K562 (cell line): ENCODE measurements at regions not wholly inside any gene's neighbourhood (a gene's known extent, or its start where the extent isn't known, plus 50 kb on each side); places are given as distances from the start of the nearest gene placed in this dataset.
A peak's percentile ranks its signal among the peaks of the same experiment; 100 is the strongest.

ENCODE experiments used
- CBX5 ChIP-seq: IDR thresholded peaks from 2 replicates; pipeline ENCODE4 v1.6.1; 2014; ENCODE audit warnings: low read depth, borderline replicate concordance
- HDAC1 ChIP-seq, 2 experiments: fragments of 450-650 bp; IDR thresholded peaks; 2 replicates each; pipeline ENCODE4 v1.6.1; 2016 to 2017; ENCODE audit warnings: inconsistent platforms in 1 of 2, mild to moderate bottlenecking in 1 of 2, moderate library complexity in 1 of 2
- NR1H2 ChIP-seq: sonication (generic); formaldehyde crosslinking; IDR thresholded peaks from 2 replicates; pipeline ENCODE4 v1.4.0; 2020; ENCODE audit warnings: mild to moderate bottlenecking, missing genetic modification reagents
- PHF8 ChIP-seq: fragments of 200-600 bp; sonication (generic); IDR thresholded peaks from 2 replicates; pipeline ENCODE4 v1.6.1; 2012; ENCODE audit warnings: mixed run types, mild to moderate bottlenecking, inconsistent platforms, low read length, moderate library complexity, borderline replicate concordance
- RAD21 ChIP-seq, 2 experiments: fragments of 250-450 bp in 1 of 2; fragments of 450-650 bp in 1 of 2; sonication (Bioruptor Pico) in 1 of 2; formaldehyde crosslinking in 1 of 2; IDR thresholded peaks in 1 of 2; conservative IDR thresholded peaks in 1 of 2; 2 replicates each; pipeline versions ENCODE4 v1.4.0 to v1.8.0; 2020 to 2022; ENCODE audit warnings: mild to moderate bottlenecking in 2 of 2, moderate library complexity in 1 of 2
- SRF ChIP-seq, 2 experiments: fragments of 250-450, 450-650 bp in 1 of 2; sonication (Bioruptor Pico) in 1 of 2; sonication (generic) in 1 of 2; formaldehyde crosslinking; IDR thresholded peaks; 2 replicates each; pipeline versions ENCODE4 v1.5.0 to v1.5.1; 2020 to 2022; ENCODE audit warnings: mild to moderate bottlenecking in 1 of 2, missing genetic modification reagents in 1 of 2
- XRCC3 ChIP-seq: fragments of 450-650 bp; IDR thresholded peaks from 2 replicates; pipeline ENCODE4 v1.6.1; 2017; ENCODE audit warnings: mild to moderate bottlenecking, moderate library complexity
- ZNF584 ChIP-seq: fragments of 200-800 bp; sonication (Bioruptor generic); IDR thresholded peaks from 2 replicates; pipeline ENCODE4 v1.6.1; 2016; ENCODE audit warnings: low read depth, mild to moderate bottlenecking, missing genetic modification characterization, missing compliant biosample characterization
- TF ChIP-seq, protein P1 (sequence below): fragments of 250-450 bp; sonication (Bioruptor Pico); IDR thresholded peaks from 2 replicates; pipeline ENCODE4 v1.4.0; 2020; ENCODE audit warnings: borderline replicate concordance
- TF ChIP-seq, protein P2 (sequence below): fragments of 250-450 bp; sonication (Bioruptor Pico); IDR thresholded peaks from 2 replicates; pipeline ENCODE4 v1.9.0; 2021; ENCODE audit warnings: mild to moderate bottlenecking, inconsistent platforms
- TF ChIP-seq, protein P3 (sequence below): fragments of 200-600 bp; sonication (generic); IDR thresholded peaks from one replicate; pipeline ENCODE4 v1.6.1; 2012; ENCODE audit warnings: mild to moderate bottlenecking, low read depth, low read length, inconsistent platforms

DNA sequence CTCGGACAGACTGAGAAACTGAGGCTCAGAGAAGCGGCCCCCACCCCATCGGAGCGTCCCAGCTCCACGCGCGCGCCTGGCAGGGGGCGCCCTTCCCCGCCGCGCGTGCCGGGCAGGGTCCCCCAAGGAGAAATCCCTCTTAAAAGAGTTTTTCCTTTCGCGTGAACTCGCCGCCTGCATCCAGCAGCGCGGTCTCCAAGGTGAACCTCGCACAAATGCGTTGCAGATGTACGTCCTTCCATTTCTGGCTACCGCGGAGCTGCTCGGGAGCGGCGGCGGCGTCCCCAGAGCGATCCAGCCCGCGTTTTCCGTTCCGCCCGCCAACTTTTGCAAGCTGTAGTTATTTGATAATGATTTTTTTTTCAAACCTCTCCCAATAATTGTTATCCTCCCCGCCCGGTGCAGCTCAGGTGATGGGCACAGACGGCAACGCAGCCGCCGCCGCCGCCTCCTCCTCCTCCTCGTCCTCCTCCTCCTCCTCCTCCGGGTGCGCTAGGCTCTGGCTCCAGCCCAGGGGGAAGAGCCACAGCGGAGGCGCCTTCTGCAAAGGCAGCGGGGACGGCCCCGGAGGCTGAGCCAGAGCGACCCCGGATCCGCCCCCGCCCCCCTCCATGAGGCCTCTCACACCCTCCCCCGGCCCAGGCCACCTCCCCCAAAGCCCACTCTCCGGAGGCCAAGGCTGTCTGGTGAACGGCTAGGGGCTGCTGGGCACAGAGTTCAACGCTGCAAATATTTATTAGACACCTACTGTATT is 74.0 kb upstream of the CUX1 start (continued):
- TF ChIP-seq XRCC3 (no peak), RAD21 (CRISPR knock-in tag; conservative IDR thresholded peaks at IDR 0.05 in 1 of 2, IDR thresholded peaks at IDR 0.05 in 1 of 2) (peak; percentile 45 to 51), PHF8 (0 out of 2 replicates have a peak, but pooled peaks have one; percentile 20), ZNF584 (no peak), CBX5 (no peak; the same call in 1 of the 2 replicates), SRF (CRISPR knock-in tag; IDR thresholded peaks at IDR 0.05) (0 out of 4 replicates have a peak, but pooled peaks of 1 of the 2 experiments have one; percentile 41), HDAC1 (IDR thresholded peaks at IDR 0.05) (peak in 1 of 2 experiments; percentile 43; a peak in 1 of 4 replicates), NR1H2 (CRISPR knock-in tag) (no peak)
- TF ChIP-seq, protein P1, sequence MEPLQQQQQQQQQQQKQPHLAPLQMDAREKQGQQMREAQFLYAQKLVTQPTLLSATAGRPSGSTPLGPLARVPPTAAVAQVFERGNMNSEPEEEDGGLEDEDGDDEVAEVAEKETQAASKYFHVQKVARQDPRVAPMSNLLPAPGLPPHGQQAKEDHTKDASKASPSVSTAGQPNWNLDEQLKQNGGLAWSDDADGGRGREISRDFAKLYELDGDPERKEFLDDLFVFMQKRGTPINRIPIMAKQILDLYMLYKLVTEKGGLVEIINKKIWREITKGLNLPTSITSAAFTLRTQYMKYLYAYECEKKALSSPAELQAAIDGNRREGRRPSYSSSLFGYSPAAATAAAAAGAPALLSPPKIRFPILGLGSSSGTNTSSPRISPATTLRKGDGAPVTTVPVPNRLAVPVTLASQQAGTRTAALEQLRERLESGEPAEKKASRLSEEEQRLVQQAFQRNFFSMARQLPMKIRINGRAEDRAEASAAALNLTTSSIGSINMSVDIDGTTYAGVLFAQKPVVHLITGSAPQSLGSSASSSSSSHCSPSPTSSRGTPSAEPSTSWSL (CRISPR knock-in tag), result no peak
- TF ChIP-seq, protein P2, sequence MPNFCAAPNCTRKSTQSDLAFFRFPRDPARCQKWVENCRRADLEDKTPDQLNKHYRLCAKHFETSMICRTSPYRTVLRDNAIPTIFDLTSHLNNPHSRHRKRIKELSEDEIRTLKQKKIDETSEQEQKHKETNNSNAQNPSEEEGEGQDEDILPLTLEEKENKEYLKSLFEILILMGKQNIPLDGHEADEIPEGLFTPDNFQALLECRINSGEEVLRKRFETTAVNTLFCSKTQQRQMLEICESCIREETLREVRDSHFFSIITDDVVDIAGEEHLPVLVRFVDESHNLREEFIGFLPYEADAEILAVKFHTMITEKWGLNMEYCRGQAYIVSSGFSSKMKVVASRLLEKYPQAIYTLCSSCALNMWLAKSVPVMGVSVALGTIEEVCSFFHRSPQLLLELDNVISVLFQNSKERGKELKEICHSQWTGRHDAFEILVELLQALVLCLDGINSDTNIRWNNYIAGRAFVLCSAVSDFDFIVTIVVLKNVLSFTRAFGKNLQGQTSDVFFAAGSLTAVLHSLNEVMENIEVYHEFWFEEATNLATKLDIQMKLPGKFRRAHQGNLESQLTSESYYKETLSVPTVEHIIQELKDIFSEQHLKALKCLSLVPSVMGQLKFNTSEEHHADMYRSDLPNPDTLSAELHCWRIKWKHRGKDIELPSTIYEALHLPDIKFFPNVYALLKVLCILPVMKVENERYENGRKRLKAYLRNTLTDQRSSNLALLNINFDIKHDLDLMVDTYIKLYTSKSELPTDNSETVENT (CRISPR knock-in tag), result no peak
- TF ChIP-seq, protein P3, sequence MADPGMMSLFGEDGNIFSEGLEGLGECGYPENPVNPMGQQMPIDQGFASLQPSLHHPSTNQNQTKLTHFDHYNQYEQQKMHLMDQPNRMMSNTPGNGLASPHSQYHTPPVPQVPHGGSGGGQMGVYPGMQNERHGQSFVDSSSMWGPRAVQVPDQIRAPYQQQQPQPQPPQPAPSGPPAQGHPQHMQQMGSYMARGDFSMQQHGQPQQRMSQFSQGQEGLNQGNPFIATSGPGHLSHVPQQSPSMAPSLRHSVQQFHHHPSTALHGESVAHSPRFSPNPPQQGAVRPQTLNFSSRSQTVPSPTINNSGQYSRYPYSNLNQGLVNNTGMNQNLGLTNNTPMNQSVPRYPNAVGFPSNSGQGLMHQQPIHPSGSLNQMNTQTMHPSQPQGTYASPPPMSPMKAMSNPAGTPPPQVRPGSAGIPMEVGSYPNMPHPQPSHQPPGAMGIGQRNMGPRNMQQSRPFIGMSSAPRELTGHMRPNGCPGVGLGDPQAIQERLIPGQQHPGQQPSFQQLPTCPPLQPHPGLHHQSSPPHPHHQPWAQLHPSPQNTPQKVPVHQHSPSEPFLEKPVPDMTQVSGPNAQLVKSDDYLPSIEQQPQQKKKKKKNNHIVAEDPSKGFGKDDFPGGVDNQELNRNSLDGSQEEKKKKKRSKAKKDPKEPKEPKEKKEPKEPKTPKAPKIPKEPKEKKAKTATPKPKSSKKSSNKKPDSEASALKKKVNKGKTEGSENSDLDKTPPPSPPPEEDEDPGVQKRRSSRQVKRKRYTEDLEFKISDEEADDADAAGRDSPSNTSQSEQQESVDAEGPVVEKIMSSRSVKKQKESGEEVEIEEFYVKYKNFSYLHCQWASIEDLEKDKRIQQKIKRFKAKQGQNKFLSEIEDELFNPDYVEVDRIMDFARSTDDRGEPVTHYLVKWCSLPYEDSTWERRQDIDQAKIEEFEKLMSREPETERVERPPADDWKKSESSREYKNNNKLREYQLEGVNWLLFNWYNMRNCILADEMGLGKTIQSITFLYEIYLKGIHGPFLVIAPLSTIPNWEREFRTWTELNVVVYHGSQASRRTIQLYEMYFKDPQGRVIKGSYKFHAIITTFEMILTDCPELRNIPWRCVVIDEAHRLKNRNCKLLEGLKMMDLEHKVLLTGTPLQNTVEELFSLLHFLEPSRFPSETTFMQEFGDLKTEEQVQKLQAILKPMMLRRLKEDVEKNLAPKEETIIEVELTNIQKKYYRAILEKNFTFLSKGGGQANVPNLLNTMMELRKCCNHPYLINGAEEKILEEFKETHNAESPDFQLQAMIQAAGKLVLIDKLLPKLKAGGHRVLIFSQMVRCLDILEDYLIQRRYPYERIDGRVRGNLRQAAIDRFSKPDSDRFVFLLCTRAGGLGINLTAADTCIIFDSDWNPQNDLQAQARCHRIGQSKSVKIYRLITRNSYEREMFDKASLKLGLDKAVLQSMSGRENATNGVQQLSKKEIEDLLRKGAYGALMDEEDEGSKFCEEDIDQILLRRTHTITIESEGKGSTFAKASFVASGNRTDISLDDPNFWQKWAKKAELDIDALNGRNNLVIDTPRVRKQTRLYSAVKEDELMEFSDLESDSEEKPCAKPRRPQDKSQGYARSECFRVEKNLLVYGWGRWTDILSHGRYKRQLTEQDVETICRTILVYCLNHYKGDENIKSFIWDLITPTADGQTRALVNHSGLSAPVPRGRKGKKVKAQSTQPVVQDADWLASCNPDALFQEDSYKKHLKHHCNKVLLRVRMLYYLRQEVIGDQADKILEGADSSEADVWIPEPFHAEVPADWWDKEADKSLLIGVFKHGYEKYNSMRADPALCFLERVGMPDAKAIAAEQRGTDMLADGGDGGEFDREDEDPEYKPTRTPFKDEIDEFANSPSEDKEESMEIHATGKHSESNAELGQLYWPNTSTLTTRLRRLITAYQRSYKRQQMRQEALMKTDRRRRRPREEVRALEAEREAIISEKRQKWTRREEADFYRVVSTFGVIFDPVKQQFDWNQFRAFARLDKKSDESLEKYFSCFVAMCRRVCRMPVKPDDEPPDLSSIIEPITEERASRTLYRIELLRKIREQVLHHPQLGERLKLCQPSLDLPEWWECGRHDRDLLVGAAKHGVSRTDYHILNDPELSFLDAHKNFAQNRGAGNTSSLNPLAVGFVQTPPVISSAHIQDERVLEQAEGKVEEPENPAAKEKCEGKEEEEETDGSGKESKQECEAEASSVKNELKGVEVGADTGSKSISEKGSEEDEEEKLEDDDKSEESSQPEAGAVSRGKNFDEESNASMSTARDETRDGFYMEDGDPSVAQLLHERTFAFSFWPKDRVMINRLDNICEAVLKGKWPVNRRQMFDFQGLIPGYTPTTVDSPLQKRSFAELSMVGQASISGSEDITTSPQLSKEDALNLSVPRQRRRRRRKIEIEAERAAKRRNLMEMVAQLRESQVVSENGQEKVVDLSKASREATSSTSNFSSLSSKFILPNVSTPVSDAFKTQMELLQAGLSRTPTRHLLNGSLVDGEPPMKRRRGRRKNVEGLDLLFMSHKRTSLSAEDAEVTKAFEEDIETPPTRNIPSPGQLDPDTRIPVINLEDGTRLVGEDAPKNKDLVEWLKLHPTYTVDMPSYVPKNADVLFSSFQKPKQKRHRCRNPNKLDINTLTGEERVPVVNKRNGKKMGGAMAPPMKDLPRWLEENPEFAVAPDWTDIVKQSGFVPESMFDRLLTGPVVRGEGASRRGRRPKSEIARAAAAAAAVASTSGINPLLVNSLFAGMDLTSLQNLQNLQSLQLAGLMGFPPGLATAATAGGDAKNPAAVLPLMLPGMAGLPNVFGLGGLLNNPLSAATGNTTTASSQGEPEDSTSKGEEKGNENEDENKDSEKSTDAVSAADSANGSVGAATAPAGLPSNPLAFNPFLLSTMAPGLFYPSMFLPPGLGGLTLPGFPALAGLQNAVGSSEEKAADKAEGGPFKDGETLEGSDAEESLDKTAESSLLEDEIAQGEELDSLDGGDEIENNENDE, result no peak
